ENCODE measurements at regions not wholly inside any gene's neighbourhood (a gene's known extent, or its start where the extent isn't known, plus 50 kb on each side); places are given as distances from the start of the nearest gene placed in this dataset.

GRCh38 chr15:39157882-39158281 is 423.0 kb upstream of the THBS1 start (continued):
- TF ChIP-seq, protein P1, sequence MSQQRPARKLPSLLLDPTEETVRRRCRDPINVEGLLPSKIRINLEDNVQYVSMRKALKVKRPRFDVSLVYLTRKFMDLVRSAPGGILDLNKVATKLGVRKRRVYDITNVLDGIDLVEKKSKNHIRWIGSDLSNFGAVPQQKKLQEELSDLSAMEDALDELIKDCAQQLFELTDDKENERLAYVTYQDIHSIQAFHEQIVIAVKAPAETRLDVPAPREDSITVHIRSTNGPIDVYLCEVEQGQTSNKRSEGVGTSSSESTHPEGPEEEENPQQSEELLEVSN (IDR thresholded peaks at IDR 0.05) = no peak
- TF ChIP-seq, protein P2, sequence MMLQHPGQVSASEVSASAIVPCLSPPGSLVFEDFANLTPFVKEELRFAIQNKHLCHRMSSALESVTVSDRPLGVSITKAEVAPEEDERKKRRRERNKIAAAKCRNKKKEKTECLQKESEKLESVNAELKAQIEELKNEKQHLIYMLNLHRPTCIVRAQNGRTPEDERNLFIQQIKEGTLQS (IDR thresholded peaks at IDR 0.05; ENCODE audit: insufficient read depth, low read depth, low read length) = no peak
- TF ChIP-seq POU5F1 (IDR thresholded peaks at IDR 0.05; ENCODE audit: low read depth, low read length) (no peak), TAF1 (IDR thresholded peaks at IDR 0.05; ENCODE audit: low read depth, low read length) (no peak), CBX5 (IDR thresholded peaks at IDR 0.05; ENCODE audit: low read depth, low read length) (no peak)
